HuH-7 (cell line): ENCODE measurements at regions not wholly inside any gene's neighbourhood (a gene's known extent, or its start where the extent isn't known, plus 50 kb on each side); places are given as distances from the start of the nearest gene placed in this dataset.
"Not testable (repeated sequence)": the region's sequence is repeated elsewhere in the genome, so short reads cannot be mapped to it uniquely, and the experiment has no call there.

Source experiments
- DNase-seq: peaks from one replicate; pipeline ENCODE4 v3.0.0; 2011; ENCODE audit warnings: low spot score

GRCh38 chr19:37303591-37304171, 67.2 kb upstream of the ZNF527 start:
- no peak for DNase-seq

- DNase-seq: no peak
Observed at GRCh38 chr19:37304190-37304883, 66.6 kb upstream of the ZNF527 start.

- DNase-seq: no peak
Observed at GRCh38 chr19:37304884-37305255, 66.0 kb upstream of the ZNF527 start.

- DNase-seq: no peak
Observed at GRCh38 chr19:37306383-37306963, 64.4 kb upstream of the ZNF527 start.

- no peak for DNase-seq
Observed at GRCh38 chr19:37309834-37310575, 60.9 kb upstream of the ZNF527 start.

- not testable (repeated sequence) for DNase-seq
Observed at GRCh38 chr19:37312531-37313334, 58.2 kb upstream of the ZNF527 start.

- no peak for DNase-seq
Observed at GRCh38 chr19:37313335-37313627, 57.6 kb upstream of the ZNF527 start.

- peak; percentile 94 for DNase-seq
Observed at GRCh38 chr19:37317403-37318209, 53.3 kb upstream of the ZNF527 start.

- DNase-seq: not testable (repeated sequence)
Observed at GRCh38 chr19:37320988-37321387, 49.9 kb upstream of the ZNF527 start.
